Activated T-cell treated with anti-CD3 and anti-CD28 coated beads, Interleukin-2, amount 50 U/mL, for 1 hour (primary cell): ENCODE measurements at regions not wholly inside any gene's neighbourhood (a gene's known extent, or its start where the extent isn't known, plus 50 kb on each side); places are given as distances from the start of the nearest gene placed in this dataset.

Experiments used
- DNase-seq: peaks from one replicate; pipeline ENCODE4 v3.0.0-alpha.2; 2020

GRCh38 chr1:221643404-221644144, 98.3 kb downstream of the DUSP10 start:
- no peak for DNase-seq

DNA sequence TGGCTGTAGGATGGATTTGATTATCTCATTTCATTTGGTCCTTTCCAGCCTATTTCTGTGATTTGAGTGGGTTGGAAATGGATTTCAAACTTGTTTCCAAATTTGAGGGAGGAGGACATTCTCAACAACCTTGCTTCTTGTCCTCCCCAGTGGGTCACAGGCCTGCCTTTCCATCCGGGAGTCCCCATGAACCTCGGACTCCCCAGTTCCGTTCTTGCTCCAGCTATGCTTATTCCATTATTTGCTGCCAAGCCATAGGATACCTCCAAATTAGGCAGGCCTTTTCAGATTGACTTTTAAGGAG, 97.8 kb downstream of the DUSP10 start:
- no peak for DNase-seq

- DNase-seq, result no peak
Observed at GRCh38 chr1:221644663-221645258, 97.1 kb downstream of the DUSP10 start.

DNA sequence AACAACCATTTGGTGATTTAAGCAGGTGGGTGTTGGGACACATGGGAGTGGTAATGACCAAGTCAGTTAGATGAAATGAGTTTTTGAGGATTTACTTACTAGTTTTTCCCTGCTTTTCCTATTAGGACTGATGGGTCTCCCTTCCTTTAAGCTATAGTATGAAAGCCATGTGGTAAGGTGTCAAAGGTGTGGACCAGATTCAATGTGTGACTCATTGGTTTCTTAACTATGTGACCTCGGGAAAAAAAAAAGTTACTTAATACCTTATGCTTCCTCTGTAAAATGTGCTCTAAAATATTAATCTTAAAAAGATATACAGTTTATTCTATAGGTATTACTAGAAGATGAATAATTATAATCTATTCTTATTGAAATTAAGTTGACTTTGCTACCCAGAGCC, 93.7 kb downstream of the DUSP10 start:
- no peak for DNase-seq
